GM23338 (cell line): ENCODE measurements at regions not wholly inside any gene's neighbourhood (a gene's known extent, or its start where the extent isn't known, plus 50 kb on each side); places are given as distances from the start of the nearest gene placed in this dataset.

ENCODE experiments used
- ATAC-seq: fragments of 200-7000 bp; cut with Tn5 transposase; 3 replicates; pipeline ENCODE4 v1.9.1; 2020
- DNase-seq: peaks from one replicate; pipeline ENCODE4 v3.0.0-alpha.2; 2015; ENCODE audit warnings: low spot score
- H2AFZ ChIP-seq: fragments of 200-600 bp; sonication (generic); 2 replicates; pipeline ENCODE4 v1.8.0; 2016; ENCODE audit warnings: antibody characterized with exemption, mild to moderate bottlenecking, moderate library complexity
- H3F3A ChIP-seq: fragments of 200-600 bp; sonication (generic); replicated peaks from 2 replicates; pipeline ENCODE4 v1.8.0; 2017; ENCODE audit warnings: antibody characterized with exemption, mixed run types, low read depth
- H3K27ac ChIP-seq: fragments of 200-600 bp; sonication (generic); 2 replicates; pipeline ENCODE4 v1.6.1; 2016; ENCODE audit warnings: low read depth
- H3K27me3 ChIP-seq: fragments of 200-600 bp; sonication (generic); 2 replicates; pipeline ENCODE4 v1.8.0; 2016; ENCODE audit warnings: mild to moderate bottlenecking, mixed run types, moderate library complexity; ENCODE audit not compliant: insufficient read depth
- H3K36me3 ChIP-seq: fragments of 200-600 bp; sonication (generic); 2 replicates; pipeline ENCODE4 v1.8.0; 2016; ENCODE audit warnings: mild to moderate bottlenecking; ENCODE audit not compliant: insufficient read depth
- H3K4me1 ChIP-seq: fragments of 200-600 bp; sonication (generic); 2 replicates; pipeline ENCODE4 v1.8.0; 2016; ENCODE audit warnings: mild to moderate bottlenecking, moderate library complexity; ENCODE audit not compliant: insufficient read depth
- H3K4me2 ChIP-seq: fragments of 200-600 bp; sonication (generic); 2 replicates; pipeline ENCODE4 v1.7.1; 2017; ENCODE audit warnings: mixed run types
- H3K4me3 ChIP-seq: fragments of 200-600 bp; sonication (generic); 2 replicates; pipeline ENCODE4 v1.6.1; 2016; ENCODE audit warnings: mixed run types
- H3K79me2 ChIP-seq: fragments of 200-600 bp; sonication (generic); replicated peaks from 2 replicates; pipeline ENCODE4 v1.8.0; 2017; ENCODE audit warnings: mild to moderate bottlenecking; ENCODE audit not compliant: insufficient read depth
- H3K9me2 ChIP-seq: fragments of 200-600 bp; sonication (generic); 2 replicates; pipeline ENCODE4 v1.8.0; 2017; ENCODE audit not compliant: insufficient read depth
- H4K20me1 ChIP-seq: fragments of 200-600 bp; sonication (generic); replicated peaks from 2 replicates; pipeline ENCODE4 v1.8.0; 2017; ENCODE audit warnings: mild to moderate bottlenecking; ENCODE audit not compliant: insufficient read depth
- H3K27ac Mint-ChIP-seq: 2 replicates; pipeline ENCODE4 v1.8.0; 2020; ENCODE audit warnings: inconsistent platforms, mild to moderate bottlenecking, moderate library complexity, mixed read lengths
- H3K27me3 Mint-ChIP-seq: 3 replicates; pipeline ENCODE4 v1.8.0; 2022; ENCODE audit warnings: low read depth, mild to moderate bottlenecking, moderate library complexity, mixed read lengths, inconsistent platforms; ENCODE audit not compliant: insufficient read depth, poor library complexity
- H3K36me3 Mint-ChIP-seq: 3 replicates; pipeline ENCODE4 v1.8.0; 2021; ENCODE audit warnings: low read depth, mild to moderate bottlenecking, inconsistent platforms, moderate library complexity, mixed read lengths
- H3K4me1 Mint-ChIP-seq: 3 replicates; pipeline ENCODE4 v1.8.0; 2020; ENCODE audit warnings: mild to moderate bottlenecking, inconsistent platforms, mixed read lengths
- H3K4me3 Mint-ChIP-seq: 3 replicates; pipeline ENCODE4 v1.8.0; 2021; ENCODE audit warnings: moderate library complexity, mild to moderate bottlenecking, inconsistent platforms, mixed read lengths
- H3K9me3 Mint-ChIP-seq: 3 replicates; pipeline ENCODE4 v1.8.0; 2020; ENCODE audit warnings: moderate library complexity, mild to moderate bottlenecking, inconsistent platforms, mixed read lengths
- EZH2 ChIP-seq: fragments of 200-600 bp; sonication (generic); IDR thresholded peaks from one replicate; pipeline ENCODE4 v1.8.0; 2017; ENCODE audit warnings: antibody characterized with exemption, mild to moderate bottlenecking, low read depth; ENCODE audit not compliant: unreplicated experiment
- EZH2phosphoT487 ChIP-seq: fragments of 200-600 bp; sonication (generic); IDR thresholded peaks from one replicate; pipeline ENCODE4 v1.8.1; 2018; ENCODE audit warnings: antibody characterized with exemption; ENCODE audit not compliant: unreplicated experiment
- TF ChIP-seq, protein P1 (sequence below): fragments of 250-450 bp; sonication (Bioruptor Pico); IDR thresholded peaks from 2 replicates; pipeline ENCODE4 v1.5.0; 2020; ENCODE audit warnings: mild to moderate bottlenecking, moderate library complexity
- TF ChIP-seq, protein P2 (sequence below): IDR thresholded peaks from one replicate; pipeline ENCODE4 v1.6.1; 2018; ENCODE audit warnings: antibody characterized with exemption; ENCODE audit not compliant: unreplicated experiment
- TF ChIP-seq, protein P3 (sequence below): IDR thresholded peaks from 2 replicates; pipeline ENCODE4 v1.6.1; 2016; ENCODE audit warnings: antibody characterized with exemption

DNA sequence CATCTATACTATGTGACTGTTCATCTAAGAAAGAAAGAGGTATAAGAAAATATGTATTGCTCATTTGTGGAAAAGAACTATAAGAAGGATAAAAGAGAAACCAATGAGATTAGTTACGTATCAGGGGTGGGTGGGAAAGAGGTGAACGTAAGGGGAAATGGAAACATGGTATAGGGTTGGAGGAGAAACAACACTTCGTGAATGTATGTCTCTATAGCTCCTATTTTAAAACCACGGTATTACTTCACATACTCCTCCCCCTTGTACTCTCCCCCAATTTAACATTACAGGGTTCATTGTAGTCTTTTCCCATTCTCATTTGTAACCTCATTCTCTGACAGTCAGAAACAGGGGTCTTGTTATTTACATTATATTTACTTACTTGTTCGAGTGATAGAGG lies 120.4 kb downstream of the FOXG1 start (continued):
- TF ChIP-seq, protein P1, sequence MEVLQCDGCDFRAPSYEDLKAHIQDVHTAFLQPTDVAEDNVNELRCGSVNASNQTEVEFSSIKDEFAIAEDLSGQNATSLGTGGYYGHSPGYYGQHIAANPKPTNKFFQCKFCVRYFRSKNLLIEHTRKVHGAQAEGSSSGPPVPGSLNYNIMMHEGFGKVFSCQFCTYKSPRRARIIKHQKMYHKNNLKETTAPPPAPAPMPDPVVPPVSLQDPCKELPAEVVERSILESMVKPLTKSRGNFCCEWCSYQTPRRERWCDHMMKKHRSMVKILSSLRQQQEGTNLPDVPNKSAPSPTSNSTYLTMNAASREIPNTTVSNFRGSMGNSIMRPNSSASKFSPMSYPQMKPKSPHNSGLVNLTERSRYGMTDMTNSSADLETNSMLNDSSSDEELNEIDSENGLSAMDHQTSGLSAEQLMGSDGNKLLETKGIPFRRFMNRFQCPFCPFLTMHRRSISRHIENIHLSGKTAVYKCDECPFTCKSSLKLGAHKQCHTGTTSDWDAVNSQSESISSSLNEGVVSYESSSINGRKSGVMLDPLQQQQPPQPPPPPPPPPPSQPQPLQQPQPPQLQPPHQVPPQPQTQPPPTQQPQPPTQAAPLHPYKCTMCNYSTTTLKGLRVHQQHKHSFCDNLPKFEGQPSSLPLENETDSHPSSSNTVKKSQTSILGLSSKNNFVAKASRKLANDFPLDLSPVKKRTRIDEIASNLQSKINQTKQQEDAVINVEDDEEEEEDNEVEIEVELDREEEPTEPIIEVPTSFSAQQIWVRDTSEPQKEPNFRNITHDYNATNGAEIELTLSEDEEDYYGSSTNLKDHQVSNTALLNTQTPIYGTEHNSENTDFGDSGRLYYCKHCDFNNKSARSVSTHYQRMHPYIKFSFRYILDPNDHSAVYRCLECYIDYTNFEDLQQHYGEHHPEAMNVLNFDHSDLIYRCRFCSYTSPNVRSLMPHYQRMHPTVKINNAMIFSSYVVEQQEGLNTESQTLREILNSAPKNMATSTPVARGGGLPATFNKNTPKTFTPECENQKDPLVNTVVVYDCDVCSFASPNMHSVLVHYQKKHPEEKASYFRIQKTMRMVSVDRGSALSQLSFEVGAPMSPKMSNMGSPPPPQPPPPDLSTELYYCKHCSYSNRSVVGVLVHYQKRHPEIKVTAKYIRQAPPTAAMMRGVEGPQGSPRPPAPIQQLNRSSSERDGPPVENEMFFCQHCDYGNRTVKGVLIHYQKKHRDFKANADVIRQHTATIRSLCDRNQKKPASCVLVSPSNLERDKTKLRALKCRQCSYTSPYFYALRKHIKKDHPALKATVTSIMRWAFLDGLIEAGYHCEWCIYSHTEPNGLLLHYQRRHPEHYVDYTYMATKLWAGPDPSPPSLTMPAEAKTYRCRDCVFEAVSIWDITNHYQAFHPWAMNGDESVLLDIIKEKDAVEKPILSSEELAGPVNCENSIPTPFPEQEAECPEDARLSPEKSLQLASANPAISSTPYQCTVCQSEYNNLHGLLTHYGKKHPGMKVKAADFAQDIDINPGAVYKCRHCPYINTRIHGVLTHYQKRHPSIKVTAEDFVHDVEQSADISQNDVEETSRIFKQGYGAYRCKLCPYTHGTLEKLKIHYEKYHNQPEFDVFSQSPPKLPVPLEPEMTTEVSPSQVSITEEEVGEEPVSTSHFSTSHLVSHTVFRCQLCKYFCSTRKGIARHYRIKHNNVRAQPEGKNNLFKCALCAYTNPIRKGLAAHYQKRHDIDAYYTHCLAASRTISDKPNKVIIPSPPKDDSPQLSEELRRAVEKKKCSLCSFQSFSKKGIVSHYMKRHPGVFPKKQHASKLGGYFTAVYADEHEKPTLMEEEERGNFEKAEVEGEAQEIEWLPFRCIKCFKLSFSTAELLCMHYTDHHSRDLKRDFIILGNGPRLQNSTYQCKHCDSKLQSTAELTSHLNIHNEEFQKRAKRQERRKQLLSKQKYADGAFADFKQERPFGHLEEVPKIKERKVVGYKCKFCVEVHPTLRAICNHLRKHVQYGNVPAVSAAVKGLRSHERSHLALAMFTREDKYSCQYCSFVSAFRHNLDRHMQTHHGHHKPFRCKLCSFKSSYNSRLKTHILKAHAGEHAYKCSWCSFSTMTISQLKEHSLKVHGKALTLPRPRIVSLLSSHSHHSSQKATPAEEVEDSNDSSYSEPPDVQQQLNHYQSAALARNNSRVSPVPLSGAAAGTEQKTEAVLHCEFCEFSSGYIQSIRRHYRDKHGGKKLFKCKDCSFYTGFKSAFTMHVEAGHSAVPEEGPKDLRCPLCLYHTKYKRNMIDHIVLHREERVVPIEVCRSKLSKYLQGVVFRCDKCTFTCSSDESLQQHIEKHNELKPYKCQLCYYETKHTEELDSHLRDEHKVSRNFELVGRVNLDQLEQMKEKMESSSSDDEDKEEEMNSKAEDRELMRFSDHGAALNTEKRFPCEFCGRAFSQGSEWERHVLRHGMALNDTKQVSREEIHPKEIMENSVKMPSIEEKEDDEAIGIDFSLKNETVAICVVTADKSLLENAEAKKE: no peak
- TF ChIP-seq EZH2: no peak

DNA sequence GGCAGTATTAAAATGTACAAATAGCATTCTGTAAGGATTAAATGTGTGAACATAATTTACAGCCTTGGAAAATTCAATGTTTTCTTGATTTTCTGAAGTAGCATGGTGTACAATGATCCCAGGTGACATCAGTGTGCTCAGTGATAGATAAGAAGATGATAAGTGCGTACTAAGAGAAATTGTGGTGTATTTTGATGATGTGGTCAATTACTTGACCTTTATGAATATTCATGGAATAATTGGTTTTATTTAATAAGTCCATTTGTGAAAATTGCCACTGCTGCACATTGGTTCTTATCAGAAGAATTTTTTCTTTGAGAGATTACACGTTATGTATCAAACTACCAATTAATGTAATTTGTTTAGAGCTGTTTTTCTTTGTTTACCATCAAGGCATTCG lies 128.8 kb downstream of the FOXG1 start:
- no peaks in the 10 kb centered on the region for H3K9me2 ChIP-seq
- no peaks in the 10 kb centered on the region for H3K4me1 Mint-ChIP-seq
- no peak for ATAC-seq
- H3K4me2 ChIP-seq: no peak overlapping the region
- H3K4me3 Mint-ChIP-seq: no peak overlapping the region
- H3K36me3 ChIP-seq: no peaks in the 10 kb centered on the region
- H3K27me3 Mint-ChIP-seq: no peaks in the 10 kb centered on the region
- H3K4me1 ChIP-seq: no peaks in the 10 kb centered on the region
- H3K79me2 ChIP-seq: no peaks in the 10 kb centered on the region
- DNase-seq: no peak
- no peaks in the 10 kb centered on the region for H3K9me3 Mint-ChIP-seq
- no peak overlapping the region for H3K27ac ChIP-seq
- H3K27ac Mint-ChIP-seq: no peak overlapping the region
- H4K20me1 ChIP-seq: no peaks in the 10 kb centered on the region
- H3K4me3 ChIP-seq: no peak overlapping the region
- H3K27me3 ChIP-seq: no peaks in the 10 kb centered on the region
- no peaks in the 10 kb centered on the region for H3F3A ChIP-seq
- H2AFZ ChIP-seq: no peak overlapping the region
- no peaks in the 10 kb centered on the region for H3K36me3 Mint-ChIP-seq
- TF ChIP-seq, protein P2, sequence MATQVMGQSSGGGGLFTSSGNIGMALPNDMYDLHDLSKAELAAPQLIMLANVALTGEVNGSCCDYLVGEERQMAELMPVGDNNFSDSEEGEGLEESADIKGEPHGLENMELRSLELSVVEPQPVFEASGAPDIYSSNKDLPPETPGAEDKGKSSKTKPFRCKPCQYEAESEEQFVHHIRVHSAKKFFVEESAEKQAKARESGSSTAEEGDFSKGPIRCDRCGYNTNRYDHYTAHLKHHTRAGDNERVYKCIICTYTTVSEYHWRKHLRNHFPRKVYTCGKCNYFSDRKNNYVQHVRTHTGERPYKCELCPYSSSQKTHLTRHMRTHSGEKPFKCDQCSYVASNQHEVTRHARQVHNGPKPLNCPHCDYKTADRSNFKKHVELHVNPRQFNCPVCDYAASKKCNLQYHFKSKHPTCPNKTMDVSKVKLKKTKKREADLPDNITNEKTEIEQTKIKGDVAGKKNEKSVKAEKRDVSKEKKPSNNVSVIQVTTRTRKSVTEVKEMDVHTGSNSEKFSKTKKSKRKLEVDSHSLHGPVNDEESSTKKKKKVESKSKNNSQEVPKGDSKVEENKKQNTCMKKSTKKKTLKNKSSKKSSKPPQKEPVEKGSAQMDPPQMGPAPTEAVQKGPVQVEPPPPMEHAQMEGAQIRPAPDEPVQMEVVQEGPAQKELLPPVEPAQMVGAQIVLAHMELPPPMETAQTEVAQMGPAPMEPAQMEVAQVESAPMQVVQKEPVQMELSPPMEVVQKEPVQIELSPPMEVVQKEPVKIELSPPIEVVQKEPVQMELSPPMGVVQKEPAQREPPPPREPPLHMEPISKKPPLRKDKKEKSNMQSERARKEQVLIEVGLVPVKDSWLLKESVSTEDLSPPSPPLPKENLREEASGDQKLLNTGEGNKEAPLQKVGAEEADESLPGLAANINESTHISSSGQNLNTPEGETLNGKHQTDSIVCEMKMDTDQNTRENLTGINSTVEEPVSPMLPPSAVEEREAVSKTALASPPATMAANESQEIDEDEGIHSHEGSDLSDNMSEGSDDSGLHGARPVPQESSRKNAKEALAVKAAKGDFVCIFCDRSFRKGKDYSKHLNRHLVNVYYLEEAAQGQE: no peak
- TF ChIP-seq, protein P1: no peak
- no peak for TF ChIP-seq EZH2phosphoT487
- TF ChIP-seq, protein P3, sequence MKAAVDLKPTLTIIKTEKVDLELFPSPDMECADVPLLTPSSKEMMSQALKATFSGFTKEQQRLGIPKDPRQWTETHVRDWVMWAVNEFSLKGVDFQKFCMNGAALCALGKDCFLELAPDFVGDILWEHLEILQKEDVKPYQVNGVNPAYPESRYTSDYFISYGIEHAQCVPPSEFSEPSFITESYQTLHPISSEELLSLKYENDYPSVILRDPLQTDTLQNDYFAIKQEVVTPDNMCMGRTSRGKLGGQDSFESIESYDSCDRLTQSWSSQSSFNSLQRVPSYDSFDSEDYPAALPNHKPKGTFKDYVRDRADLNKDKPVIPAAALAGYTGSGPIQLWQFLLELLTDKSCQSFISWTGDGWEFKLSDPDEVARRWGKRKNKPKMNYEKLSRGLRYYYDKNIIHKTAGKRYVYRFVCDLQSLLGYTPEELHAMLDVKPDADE: no peak
